ENCODE measurements at regions not wholly inside any gene's neighbourhood (a gene's known extent, or its start where the extent isn't known, plus 50 kb on each side); places are given as distances from the start of the nearest gene placed in this dataset.
"Not testable (repeated sequence)": the region's sequence is repeated elsewhere in the genome, so short reads cannot be mapped to it uniquely, and the experiment has no call there.

DNA sequence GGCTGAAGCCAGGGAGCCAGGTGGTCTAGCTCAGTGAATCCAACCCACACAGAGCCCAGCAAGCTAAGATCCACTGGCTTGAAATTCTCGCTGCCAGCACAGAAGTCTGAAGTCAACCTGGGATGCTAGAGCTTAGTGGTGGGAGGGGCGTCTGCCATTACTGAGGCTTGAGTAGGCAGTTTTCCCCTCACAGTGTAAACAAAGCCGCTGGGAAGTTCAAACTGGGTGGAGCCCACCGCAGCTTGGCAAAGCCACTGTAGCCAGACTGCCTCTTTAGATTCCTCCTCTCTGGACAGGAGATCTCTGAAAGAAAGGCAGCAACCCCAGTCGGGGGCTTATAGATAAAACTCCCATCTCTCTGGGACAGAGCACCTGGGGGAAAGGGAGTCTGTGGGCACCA is 452.1 kb downstream of the NR4A2 start:
- not testable (repeated sequence) for DNase-seq

DNA sequence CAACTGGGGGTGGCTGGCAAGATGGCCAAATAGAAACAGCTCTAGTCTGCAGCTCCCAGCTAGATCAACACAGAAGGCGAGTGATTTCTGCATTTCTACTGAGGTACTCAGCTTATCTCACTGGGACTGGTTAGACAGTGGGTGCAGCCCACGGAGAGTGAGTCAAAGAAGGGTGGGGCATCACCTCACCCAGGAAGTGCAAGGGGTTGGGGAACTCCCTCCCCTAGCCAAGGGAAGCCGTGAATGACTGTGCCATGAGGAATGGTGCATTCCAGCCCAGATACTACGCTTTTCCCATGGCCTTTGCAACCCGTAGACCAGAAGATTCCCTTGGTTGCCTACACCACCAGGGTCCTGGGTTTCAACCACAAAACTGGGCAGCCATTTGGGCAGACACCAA is 452.6 kb downstream of the NR4A2 start:
- DNase-seq: not testable (repeated sequence)

DNA sequence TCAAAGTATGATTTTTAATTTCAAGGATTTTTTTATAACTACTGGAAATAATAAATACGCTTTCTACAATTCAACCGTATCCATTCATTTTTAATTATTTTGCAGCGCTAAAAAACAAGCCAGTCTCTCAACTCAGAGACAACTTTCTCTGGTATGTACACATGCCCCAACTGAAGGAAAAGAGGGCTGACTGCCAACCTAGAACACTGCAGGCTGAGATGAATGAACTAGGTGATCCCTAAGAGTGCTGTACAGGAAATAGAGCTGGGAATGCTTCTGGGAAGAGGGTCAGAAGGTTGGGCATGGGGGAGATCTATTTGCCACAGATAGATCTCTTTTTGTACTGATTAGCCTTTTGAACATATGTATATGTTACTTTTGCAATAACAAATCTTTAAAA is 460.1 kb downstream of the NR4A2 start:
- no peak for DNase-seq

DNA sequence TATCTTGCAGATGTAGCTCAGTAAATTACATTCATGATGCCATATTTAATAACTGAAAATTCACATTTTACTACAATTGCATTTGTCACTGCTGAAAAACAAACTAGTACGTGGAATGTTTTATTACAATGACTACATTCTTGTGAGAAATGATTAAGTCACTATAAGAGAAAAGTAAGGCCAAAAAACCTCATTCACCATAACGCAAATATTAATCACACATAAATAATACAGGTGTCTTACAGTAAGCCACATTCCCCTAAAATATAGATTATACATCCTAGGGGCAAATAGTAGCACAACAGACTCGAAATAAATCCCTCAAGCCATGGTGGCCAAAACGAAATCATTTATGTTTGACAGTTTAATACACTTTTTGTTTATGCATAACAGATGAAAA is 460.6 kb downstream of the NR4A2 start:
- DNase-seq: no peak

DNA sequence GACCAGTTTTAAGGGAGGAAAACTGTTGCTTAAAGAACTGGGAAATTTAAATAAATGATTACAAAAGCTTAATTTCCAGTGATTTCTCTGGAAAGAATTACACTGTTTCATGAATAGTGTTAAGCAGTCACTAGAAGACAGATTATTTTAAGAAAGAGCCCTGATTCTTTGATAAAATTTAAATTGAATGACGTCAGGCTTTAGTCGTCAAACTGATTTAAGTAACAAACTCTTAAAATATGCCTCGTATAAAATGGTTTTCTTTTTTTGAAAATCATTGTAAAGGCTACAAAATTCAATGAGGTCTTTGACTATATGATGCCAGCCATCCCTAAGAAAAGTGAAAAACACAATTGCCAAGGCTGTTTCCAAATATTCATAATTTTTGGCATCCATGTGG is 465.0 kb downstream of the NR4A2 start:
- no peak for DNase-seq

DNA sequence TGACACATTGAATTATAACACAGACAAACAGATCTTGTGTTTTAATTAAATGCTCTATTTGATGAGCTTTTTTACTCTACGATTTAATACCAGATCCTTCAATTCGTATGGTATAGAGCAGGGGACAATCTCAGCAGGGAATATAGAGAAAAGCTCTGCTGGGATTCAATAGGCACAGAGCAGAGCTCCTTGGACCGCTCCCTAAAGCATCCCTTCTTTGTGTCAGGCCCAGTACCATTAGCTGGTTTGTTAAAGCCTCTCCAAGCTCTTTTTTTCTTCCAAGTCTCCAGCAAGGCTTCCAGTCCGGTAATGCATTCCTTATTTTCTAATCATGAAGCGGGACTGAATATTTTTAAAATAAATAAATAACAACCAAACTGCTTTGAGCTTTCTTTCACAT is 466.0 kb downstream of the NR4A2 start:
- no peak for DNase-seq

DNA sequence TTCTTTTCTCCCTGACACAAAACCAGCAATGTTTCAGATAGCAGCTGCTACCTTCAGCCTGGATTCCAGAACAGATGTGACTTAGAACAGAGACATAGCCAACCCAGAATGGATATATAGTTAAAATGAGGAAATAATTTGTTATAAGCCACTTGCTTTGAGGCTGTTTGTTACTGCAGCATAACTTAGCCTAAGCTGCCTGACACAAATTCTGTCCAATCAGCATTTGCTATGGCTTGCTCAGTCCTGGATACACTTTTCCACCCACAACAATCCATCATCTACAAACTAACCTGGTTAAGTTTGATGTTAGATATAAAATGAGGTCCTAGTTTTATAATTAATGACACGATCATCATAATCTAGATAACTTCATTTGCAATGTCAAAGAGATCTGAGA is 480.4 kb downstream of the NR4A2 start:
- DNase-seq: no peak

DNA sequence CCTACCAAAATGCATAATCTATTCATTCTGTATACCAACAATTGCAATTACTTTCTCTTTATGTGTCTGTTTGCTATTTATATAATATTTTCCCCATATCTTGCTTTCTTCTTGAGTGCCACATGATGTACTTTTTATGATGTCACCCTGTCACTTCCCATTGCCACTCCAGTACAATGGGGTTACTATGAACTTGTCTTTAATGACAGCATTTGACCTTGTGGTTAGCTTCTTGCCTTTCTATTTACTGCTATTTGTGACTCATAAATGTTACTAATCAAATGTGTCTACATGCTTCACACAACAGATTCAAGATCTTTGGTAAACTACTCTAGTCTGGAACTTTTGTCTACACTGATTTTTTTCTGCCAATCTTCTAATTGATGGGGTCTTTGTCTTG is 486.3 kb downstream of the NR4A2 start:
- no peak for DNase-seq

DNA sequence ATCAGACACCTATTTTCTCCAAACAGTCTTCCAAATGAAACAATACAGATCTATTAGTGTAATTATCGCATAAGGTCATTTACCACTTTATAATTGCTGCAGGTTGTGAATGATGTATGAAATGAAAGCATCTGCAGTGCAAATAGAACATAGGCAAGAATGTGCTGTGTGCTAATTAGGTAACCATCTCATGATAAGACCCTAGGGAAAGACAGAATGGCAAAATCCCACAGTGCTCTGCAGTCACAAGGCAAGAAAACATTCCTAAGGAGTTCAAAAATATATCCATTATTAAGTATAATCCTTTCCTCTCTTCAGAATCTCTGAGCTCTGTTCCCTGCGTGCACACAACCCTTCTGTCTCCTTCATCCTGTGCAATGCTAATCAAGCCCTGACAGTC is 488.1 kb downstream of the NR4A2 start:
- DNase-seq: no peak

DNA sequence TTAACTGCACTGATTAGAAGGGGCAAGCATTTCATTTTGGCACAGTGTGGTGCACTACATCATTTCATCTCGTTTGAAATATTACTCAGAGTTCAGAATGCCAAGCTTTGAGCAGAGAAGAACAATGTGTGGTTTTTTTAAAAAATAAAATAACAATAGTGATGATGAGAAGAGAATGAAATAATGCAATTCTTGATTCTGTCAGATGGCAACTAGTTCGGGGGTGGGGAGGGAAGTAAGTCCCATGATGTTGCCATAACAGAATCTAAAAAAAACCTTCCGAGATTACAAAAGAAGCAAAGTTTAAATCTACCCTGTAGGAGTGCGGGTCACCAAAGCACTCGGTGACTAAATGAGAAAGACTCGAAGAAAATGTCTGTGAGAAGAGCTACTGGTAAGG is 490.4 kb downstream of the NR4A2 start:
- no peak for DNase-seq

DNA sequence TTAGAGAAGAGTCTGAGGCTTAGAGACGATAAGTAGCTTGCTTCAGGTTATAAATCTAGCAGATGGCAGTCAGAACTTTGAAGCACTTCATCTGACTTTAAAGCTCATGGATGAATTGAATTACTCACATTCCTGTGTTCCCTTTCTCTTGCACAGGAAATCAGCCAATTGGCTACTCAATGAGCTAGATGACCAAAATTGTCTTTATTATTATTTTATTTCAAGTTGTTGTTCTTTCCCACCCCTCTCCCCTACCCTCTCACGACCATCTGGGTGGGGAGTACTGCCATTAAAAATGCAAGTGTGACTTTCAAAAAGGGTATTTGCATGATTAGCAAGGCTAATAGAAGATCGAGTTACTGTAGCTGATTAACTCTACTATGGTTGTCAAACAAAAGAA is 491.1 kb downstream of the NR4A2 start:
- DNase-seq: no peak

DNA sequence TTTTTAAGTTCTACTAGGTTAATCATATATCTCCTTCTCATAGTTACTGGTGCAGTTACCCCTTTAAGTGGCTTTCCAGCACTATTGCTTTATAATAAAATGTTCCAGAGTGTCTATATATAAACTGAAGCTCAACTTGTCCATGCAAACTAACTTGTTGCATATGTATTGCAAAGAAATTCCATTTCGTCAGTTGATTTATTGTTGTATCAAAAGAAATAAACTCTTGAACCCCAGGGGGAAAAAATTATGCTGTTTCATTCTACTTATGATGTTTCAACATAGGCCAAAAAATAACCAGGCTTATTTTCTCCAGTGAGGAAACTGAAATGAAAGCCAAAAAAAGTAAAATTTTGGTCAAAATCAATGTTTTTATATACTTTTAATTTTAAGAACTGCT is 491.9 kb downstream of the NR4A2 start:
- no peak for DNase-seq

DNA sequence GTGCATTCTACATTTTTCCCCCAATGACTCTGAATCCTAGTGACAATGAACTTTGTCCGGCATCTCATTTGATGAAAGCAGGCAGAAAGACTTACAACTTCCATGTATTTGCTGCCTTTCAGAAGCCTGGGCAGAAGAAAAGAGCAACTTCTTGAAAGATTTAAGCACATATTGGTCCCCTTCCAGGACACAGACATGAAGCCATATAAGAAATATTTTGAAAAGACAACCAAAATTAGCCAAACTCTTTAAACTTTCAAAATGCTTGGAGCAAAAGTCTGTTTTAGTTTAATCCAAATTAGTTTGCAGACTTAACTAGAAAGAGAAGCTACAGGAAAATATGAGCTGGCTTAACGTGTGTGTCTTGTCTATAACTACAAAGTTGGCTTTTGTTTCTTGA is 492.5 kb downstream of the NR4A2 start:
- DNase-seq: no peak

DNA sequence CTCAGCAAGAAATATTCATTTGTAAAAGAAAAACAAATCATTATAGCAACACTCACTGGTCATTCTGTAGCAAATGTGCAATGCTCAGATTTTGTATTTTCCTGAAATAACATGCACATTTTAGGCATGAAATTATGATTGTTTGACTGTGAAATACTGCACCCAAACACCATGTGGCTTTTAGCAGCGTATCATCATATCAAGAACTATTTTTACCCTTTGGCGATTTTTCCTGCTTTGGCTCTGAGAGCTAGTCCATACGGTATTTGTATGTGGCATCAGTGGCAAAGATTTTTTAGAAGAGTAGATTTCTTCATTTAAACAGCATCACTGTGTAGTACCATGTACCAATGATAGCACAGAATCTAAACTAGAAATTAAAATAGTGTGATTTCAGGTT is 493.1 kb downstream of the NR4A2 start:
- no peak for DNase-seq

DNA sequence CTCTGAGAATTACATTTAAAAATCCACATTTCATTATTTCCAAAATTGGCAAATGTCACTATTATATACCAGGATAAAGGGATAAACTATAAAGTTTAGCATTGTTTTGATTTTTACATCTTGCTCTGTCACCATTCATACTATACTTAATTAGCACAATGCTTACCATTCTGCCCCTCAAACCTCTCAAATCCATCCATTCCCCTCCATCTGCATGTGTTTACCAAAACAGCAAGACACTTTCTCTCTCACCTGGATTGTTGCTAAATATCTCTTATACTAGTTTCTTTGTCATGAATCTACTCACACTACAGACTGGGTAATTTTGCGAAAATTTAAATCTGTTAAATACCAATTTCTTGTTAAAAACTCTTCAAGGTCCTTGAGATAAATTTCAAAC is 496.1 kb downstream of the NR4A2 start:
- DNase-seq: no peak

DNA sequence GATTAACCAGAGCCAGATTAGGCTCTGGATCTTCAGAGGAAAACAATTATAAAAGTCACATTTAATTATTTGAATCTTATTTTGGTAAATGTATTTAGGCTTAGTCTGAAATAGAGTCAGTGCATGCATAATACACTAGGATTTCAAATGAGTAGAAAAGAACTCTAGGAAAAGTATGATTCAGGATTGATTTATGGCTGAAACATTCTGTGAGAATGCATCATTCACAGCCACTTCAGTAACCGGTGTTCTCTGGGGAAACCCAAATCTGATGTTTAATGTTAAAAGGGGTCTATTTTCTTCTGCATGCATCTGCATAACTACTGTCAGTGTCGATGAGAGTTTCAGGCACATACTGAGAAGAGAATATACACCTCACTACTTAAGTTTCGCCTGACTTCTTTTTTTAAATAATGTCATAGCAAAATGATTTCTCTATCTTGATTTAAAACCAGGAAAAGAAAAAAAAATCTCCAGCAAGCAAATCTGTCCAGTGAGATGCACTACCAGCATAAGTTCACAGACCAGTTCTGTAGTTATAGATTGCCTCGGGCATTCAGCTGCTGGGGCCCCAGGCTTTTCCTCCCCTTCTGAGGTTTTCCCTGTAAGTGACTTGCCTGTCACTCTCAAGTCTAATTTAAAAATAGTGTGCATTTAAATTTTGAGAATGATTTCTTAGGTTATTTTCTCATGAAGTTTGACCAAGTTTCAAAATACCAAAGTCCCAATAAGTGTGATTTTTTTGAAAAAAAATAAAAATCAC is 501.5 kb downstream of the NR4A2 start:
- DNase-seq: no peak

DNA sequence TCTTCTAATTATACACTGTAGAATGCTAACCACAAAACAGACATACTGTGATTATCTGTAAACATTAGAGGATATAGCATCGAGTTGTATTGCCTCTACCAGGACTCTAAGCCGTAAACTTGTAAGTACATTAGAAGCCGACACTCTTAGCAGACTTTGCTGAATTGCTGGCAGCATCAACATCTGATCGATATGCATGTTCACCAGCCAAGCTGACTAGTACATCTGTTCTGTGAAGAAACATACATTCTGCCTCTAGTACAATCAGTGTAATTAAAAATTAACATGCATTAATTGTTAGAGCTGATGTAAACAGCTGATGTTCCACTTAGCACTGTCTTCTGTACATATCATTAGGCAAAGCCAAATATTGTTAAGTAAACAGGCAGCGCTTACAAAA is 502.2 kb downstream of the NR4A2 start:
- no peak for DNase-seq

DNA sequence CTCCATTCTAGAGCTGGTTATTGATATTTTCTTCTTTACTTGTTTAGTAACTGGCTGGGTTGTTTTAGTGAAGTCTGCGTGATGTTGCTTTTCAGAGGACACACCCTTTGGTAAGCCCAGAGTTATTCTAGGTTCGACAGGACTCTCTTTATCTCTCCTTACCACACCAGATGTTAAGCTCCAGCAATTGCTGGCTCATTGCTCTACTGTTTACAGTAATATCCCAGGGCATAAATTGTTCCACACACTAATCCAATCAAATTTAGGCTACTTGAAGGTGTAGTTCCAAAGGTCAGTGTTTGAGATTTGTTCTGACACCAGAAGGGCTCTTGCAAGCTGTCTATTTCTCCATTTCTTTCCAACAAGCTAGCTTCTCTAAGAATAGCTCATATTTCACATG is 506.6 kb downstream of the NR4A2 start:
- DNase-seq: no peak

DNA sequence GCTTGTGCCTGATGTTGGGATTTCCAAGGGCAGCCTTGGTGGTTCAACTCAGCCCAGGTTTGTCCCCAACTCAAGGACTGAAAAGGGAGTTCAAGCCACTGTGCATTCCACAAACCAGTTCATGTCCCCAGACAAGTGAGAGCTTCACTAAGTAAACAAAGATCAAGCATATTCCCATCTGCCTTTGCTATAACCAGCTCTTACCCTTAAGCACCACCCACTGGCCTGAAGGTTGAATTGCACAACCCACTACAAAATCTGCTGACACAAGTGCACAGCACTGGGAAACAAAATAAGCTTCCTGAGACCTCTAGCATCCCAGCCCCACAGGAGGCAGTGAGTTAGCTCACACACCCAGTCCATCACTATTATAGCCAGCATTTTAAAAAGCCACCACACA is 516.7 kb downstream of the NR4A2 start:
- DNase-seq: no peak

DNA sequence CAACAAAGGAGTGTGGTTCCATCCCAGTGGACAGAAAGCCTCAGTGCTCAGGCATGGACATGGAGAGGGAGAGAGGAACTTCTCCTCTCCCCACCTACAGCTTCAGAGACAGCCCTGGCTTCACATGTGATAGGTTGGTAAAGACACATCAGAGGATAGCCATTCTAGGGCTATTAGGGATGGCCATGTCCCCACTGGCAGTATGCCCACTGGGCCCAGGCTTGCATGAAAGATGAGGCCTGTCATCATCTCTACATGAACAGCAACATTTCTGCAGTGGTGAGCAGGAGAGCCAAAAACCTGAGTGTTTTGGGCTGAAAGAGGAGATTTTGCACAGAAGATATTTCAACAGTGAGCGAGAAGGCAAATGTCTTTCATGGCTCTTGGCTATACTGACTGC is 517.2 kb downstream of the NR4A2 start:
- DNase-seq: no peak

DNA sequence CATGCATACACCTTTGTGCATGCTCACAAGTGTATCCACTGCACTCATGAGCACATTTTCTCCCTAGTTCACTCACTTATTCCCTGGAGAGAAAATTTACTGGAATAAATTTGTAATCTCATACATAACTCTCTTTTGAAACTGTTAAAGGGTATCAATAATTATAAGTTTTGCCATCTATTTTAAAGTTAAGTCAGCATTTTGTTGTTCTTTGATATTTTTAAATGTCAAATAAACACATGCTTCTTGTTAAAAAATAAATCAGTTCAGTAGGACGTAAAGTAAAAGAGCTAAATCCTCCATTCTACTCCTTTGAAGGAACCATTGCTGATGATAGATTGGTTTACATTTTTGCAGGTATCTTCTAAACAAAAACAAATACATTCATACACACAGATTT is 522.1 kb downstream of the NR4A2 start:
- no peak for DNase-seq

DNA sequence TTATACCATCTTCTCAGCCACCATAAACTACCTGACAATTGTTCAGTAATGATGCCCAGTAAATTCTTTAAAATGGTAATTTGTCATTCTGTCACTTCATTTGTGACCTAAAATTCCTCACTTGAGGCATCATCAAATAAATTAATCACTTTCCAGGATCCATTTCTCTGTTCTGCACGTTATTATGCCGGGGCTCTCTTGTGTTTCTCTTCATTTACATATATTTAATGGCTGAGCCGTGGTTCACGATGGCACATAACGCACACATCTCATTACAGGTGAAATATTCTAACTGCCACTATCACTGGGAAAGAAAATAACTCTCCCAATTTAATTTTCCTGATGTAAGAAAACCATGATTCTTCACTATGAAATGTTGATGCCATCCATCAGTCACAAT is 529.6 kb downstream of the NR4A2 start:
- DNase-seq: no peak

DNA sequence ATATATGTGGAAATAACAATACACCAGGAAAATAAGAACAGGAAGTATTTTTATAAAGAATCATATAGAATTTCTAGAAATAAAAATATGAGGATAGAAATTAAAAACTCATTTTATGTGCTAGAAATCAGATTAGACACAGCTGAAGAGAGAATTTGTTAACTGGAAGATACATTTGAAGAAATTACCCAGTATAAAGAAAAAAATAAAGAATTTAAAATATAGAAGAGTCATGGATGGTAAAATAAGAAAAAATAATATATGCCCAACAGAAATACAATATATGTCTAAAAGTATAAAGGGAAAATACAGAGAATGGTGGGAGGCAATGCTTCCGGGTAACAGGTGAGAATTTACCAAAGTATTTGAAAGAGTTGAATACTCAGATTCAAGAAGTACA is 539.9 kb downstream of the NR4A2 start:
- no peak for DNase-seq

DNA sequence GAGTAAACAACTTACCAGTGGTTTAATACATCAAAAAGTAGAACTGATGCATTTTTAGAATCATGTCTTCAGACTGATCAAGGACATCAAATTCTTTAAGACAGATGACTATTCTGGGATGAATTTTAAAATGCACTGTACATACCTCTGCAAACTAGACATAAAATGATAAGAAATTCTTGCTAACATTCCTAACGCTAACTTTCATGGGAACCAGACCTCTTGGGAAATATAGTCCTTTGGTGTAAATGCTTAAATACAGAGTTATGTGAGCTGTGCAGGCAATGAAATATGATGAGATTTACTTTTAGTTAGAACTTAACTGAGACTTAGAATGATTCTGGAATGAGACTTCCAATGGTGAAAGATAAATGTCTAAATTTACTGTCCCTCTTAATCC is 562.0 kb downstream of the NR4A2 start:
- no peak for DNase-seq

DNA sequence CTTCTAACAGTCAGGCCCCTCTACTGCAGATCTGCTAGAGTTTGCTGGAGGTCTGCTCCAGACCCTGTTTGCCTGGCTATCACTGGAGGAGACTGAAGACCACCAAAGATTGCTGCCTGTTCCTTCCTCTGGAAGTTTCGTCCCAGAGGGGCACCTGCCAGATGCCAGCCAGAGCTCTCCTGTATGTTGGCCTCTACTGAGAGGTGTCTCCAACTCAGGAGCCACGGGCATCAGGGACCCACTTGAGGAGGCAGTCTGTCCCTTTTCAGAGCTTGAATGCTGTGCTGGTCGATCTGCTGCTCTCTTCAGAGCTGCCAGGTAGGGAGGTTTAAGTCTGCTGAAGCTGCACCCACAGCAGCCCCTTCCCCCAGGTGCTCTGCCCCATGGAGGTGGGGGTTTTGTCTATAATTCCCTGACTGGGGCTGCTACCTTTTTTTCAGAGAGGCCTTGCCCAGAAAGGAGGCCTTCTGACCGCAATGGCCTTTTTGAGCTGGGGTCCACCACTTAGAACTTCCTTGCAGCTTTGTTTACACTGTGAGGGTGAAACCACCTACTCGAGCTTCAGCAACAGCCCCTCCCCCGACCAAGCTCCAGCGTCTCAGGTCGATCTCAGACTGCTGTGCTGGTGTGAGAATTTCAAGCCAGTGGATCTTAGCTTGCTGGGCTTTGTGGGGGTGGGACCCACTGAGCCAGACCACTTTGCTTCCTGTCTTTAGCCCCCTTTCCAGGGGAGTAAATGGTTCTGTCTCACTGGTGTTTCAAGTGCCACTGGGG is 566.0 kb downstream of the NR4A2 start:
- no peak for DNase-seq
